Keratinocyte (primary cell): ENCODE measurements at regions not wholly inside any gene's neighbourhood (a gene's known extent, or its start where the extent isn't known, plus 50 kb on each side); places are given as distances from the start of the nearest gene placed in this dataset.

Experiments
- DNase-seq: peaks from one replicate; pipeline ENCODE4 v3.0.0-alpha.2; 2011; ENCODE audit warnings: low read depth, missing footprints, low spot score
- FAIRE-seq: peaks from 2 replicates; lab custom pipeline; 2011; peaks lifted over from hg19 to GRCh38; lab: Jason Lieb, UNC
- H2AFZ ChIP-seq: 2 replicates; pipeline ENCODE4 v1.6.0; 2012; ENCODE audit warnings: low read length, control low read depth, inconsistent platforms; ENCODE audit not compliant: control insufficient read depth
- H3K27ac ChIP-seq: 2 replicates; pipeline ENCODE4 v1.5.1; 2011; ENCODE audit warnings: low read length; ENCODE audit not compliant: control insufficient read depth, insufficient read depth
- H3K27me3 ChIP-seq: 3 replicates; pipeline ENCODE4 v1.6.0; 2011; ENCODE audit warnings: low read length; ENCODE audit not compliant: control insufficient read depth, insufficient read depth; ENCODE audit errors: extremely low read depth
- H3K36me3 ChIP-seq, 2 experiments: 2 replicates in 1 of 2; 3 replicates in 1 of 2; pipeline ENCODE4 v1.5.1; 2011; ENCODE audit warnings: low read length in 2 of 2, mild to moderate bottlenecking in 1 of 2; ENCODE audit not compliant: control insufficient read depth in 2 of 2, insufficient read depth in 2 of 2; ENCODE audit errors: extremely low read depth in 1 of 2
- H3K4me1 ChIP-seq: 3 replicates; pipeline ENCODE4 v1.5.1; 2011; ENCODE audit warnings: low read length; ENCODE audit not compliant: control insufficient read depth, insufficient read depth; ENCODE audit errors: extremely low read depth
- H3K4me2 ChIP-seq: 3 replicates; pipeline ENCODE4 v1.6.0; 2011; ENCODE audit warnings: low read depth, low read length; ENCODE audit not compliant: control insufficient read depth, insufficient read depth; ENCODE audit errors: extremely low read depth
- H3K4me3 ChIP-seq, 3 experiments: fragments of 200-600 bp in 1 of 3; sonication (generic) in 1 of 3; 2 replicates in 2 of 3; 3 replicates in 1 of 3; pipeline ENCODE4 v1.5.1; 2011 to 2016; ENCODE audit warnings: low read length in 3 of 3, mild to moderate bottlenecking in 3 of 3, control low read depth in 2 of 3, inconsistent platforms in 1 of 3, low read depth in 1 of 3, mixed read lengths in 1 of 3, mixed run types in 1 of 3, moderate library complexity in 1 of 3; ENCODE audit not compliant: control insufficient read depth in 2 of 3, insufficient read depth in 2 of 3; ENCODE audit errors: extremely low read depth in 1 of 3
- H3K79me2 ChIP-seq: 2 replicates; pipeline ENCODE4 v1.6.0; 2012; ENCODE audit warnings: low read length; ENCODE audit not compliant: control insufficient read depth, insufficient read depth
- H3K9ac ChIP-seq: 3 replicates; pipeline ENCODE4 v1.6.0; 2011; ENCODE audit warnings: low read length; ENCODE audit not compliant: control insufficient read depth, insufficient read depth; ENCODE audit errors: extremely low read depth
- H3K9me1 ChIP-seq: 3 replicates; pipeline ENCODE4 v1.6.0; 2011; ENCODE audit warnings: low read length; ENCODE audit not compliant: control insufficient read depth, insufficient read depth; ENCODE audit errors: extremely low read depth
- H3K9me3 ChIP-seq: 2 replicates; pipeline ENCODE4 v1.5.1; 2012; ENCODE audit warnings: low read depth, low read length; ENCODE audit not compliant: control insufficient read depth
- H4K20me1 ChIP-seq: 3 replicates; pipeline ENCODE4 v1.6.0; 2011; ENCODE audit warnings: low read length; ENCODE audit not compliant: control insufficient read depth, insufficient read depth; ENCODE audit errors: extremely low read depth
- EZH2 ChIP-seq: IDR thresholded peaks from one replicate; pipeline ENCODE4 v1.6.1; 2012; ENCODE audit warnings: inconsistent platforms, mild to moderate bottlenecking, low read length, moderate library complexity
- dilution Hi-C: fragments of 300-500 bp; cut with MboI; formaldehyde crosslinking; loops from one replicate; pipeline ENCODE4 v1.7.0; 2020; ENCODE audit warnings: low sequenced_read_pairs; ENCODE audit not compliant: extremely low pct_ligation_motif_present
- TF ChIP-seq, protein P1 (sequence below), 3 experiments: IDR thresholded peaks in 1 of 3; conservative IDR thresholded peaks in 1 of 3; optimal IDR thresholded peaks in 1 of 3; 2 replicates in 2 of 3; 3 replicates in 1 of 3; pipeline versions ENCODE3 to v1.5.1; 2011; ENCODE audit warnings: low read length in 3 of 3, mild to moderate bottlenecking in 3 of 3, moderate library complexity in 2 of 3, control low read depth in 1 of 3, inconsistent platforms in 1 of 3; ENCODE audit not compliant: insufficient read depth in 2 of 3; ENCODE audit errors: extremely low read depth in 1 of 3

- no peak for FAIRE-seq
- dilution Hi-C loops = no loop called here
Measured at GRCh38 chr5:173472784-173473278, 143.6 kb downstream of the BOD1 start.

GRCh38 chr5:173472164-173472563 is 143.9 kb upstream of the STC2 start:
- no peaks in the 10 kb centered on the region for H3K9me1 ChIP-seq
- no peaks in the 10 kb centered on the region for H3K27me3 ChIP-seq
- DNase-seq (peak; percentile 45), FAIRE-seq (peak; percentile 98)
- H3K27ac ChIP-seq = peak overlapping the region; percentile 22
- H3K4me2 ChIP-seq = peak overlapping the region; percentile 20
- H3K9me3 ChIP-seq = no peaks in the 10 kb centered on the region
- no peak overlapping the region for H3K9ac ChIP-seq
- H4K20me1 ChIP-seq = no peaks in the 10 kb centered on the region
- no peak overlapping the region for H2AFZ ChIP-seq
- dilution Hi-C loops = no loop called here
- no peak overlapping the region for H3K4me3 ChIP-seq
- H3K4me1 ChIP-seq = peaks cover 10% of the 10 kb centered on the region
- TF ChIP-seq, protein P1, sequence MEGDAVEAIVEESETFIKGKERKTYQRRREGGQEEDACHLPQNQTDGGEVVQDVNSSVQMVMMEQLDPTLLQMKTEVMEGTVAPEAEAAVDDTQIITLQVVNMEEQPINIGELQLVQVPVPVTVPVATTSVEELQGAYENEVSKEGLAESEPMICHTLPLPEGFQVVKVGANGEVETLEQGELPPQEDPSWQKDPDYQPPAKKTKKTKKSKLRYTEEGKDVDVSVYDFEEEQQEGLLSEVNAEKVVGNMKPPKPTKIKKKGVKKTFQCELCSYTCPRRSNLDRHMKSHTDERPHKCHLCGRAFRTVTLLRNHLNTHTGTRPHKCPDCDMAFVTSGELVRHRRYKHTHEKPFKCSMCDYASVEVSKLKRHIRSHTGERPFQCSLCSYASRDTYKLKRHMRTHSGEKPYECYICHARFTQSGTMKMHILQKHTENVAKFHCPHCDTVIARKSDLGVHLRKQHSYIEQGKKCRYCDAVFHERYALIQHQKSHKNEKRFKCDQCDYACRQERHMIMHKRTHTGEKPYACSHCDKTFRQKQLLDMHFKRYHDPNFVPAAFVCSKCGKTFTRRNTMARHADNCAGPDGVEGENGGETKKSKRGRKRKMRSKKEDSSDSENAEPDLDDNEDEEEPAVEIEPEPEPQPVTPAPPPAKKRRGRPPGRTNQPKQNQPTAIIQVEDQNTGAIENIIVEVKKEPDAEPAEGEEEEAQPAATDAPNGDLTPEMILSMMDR (optimal IDR thresholded peaks at IDR 0.05 in 1 of 3, IDR thresholded peaks at IDR 0.05 in 1 of 3, conservative IDR thresholded peaks at IDR 0.05 in 1 of 3; ENCODE audit: extremely low read depth in 1 of 3, insufficient read depth in 2 of 3, low read length in 3 of 3) = no peak
- TF ChIP-seq EZH2 = no peak
- H3K79me2 ChIP-seq = no peaks in the 10 kb centered on the region
- H3K36me3 ChIP-seq = no peaks in the 10 kb centered on the region

More at GRCh38 chr5:173472784-173473278, 143.6 kb downstream of the BOD1 start:
- Histone ChIP-seq H3K9me1 (no peaks in the 10 kb centered on the region), H4K20me1 (no peaks in the 10 kb centered on the region), H2AFZ (no peak overlapping the region), H3K27me3 (no peaks in the 10 kb centered on the region), H3K4me1 (peaks cover 10% of the 10 kb centered on the region), H3K27ac (peak overlapping the region; percentile 22), H3K4me2 (no peak overlapping the region), H3K36me3 (no peaks in the 10 kb centered on the region), H3K9ac (no peak overlapping the region), H3K79me2 (no peaks in the 10 kb centered on the region), H3K9me3 (no peaks in the 10 kb centered on the region), H3K4me3 (no peak overlapping the region)
- DNase-seq = no peak
- TF ChIP-seq EZH2 = no peak
- TF ChIP-seq, protein P1 (optimal IDR thresholded peaks at IDR 0.05 in 1 of 3, IDR thresholded peaks at IDR 0.05 in 1 of 3, conservative IDR thresholded peaks at IDR 0.05 in 1 of 3; ENCODE audit: extremely low read depth in 1 of 3, insufficient read depth in 2 of 3, low read length in 3 of 3) = no peak
